ENCODE measurements at regions not wholly inside any gene's neighbourhood (a gene's known extent, or its start where the extent isn't known, plus 50 kb on each side); places are given as distances from the start of the nearest gene placed in this dataset.

- no peak overlapping the region for H3K27ac Mint-ChIP-seq
- H3K4me3 Mint-ChIP-seq = no peak overlapping the region
- no peaks in the 10 kb centered on the region for H3K36me3 Mint-ChIP-seq
- no peaks in the 10 kb centered on the region for H3K9me3 Mint-ChIP-seq (ENCODE audit: low read depth)
- H3K4me1 Mint-ChIP-seq = no peaks in the 10 kb centered on the region
- ATAC-seq = no peak
- no peaks in the 10 kb centered on the region for H3K27me3 Mint-ChIP-seq
- CTCF ChIA-PET = no interaction called here
- DNase-seq = no peak
Observed at GRCh38 chr5:85077581-85077980, 692.9 kb upstream of the EDIL3 start.

GRCh38 chr5:85096421-85096820 is 711.7 kb upstream of the EDIL3 start:
- peaks cover 5% of the 10 kb centered on the region for H3K9me3 Mint-ChIP-seq (ENCODE audit: low read depth)
- H3K4me3 Mint-ChIP-seq = no peak overlapping the region
- no peaks in the 10 kb centered on the region for H3K36me3 Mint-ChIP-seq
- no peaks in the 10 kb centered on the region for H3K27me3 Mint-ChIP-seq
- CTCF ChIA-PET = no interaction called here
- H3K4me1 Mint-ChIP-seq = no peaks in the 10 kb centered on the region
- H3K27ac Mint-ChIP-seq = no peak overlapping the region
- no peak for ATAC-seq
- DNase-seq = no peak

GRCh38 chr5:85108471-85108870 is 723.8 kb upstream of the EDIL3 start:
- no peak for ATAC-seq
- Mint-ChIP-seq H3K9me3 (ENCODE audit: low read depth) (peaks cover 8% of the 10 kb centered on the region), H3K27me3 (no peaks in the 10 kb centered on the region), H3K4me3 (no peak overlapping the region), H3K36me3 (no peaks in the 10 kb centered on the region), H3K4me1 (no peaks in the 10 kb centered on the region), H3K27ac (no peak overlapping the region)
- no peak for DNase-seq
- CTCF ChIA-PET = no interaction called here

- H3K4me1 Mint-ChIP-seq = no peaks in the 10 kb centered on the region
- ATAC-seq (no peak), DNase-seq (no peak)
- no peaks in the 10 kb centered on the region for H3K27me3 Mint-ChIP-seq
- no peak overlapping the region for H3K4me3 Mint-ChIP-seq
- no peaks in the 10 kb centered on the region for H3K36me3 Mint-ChIP-seq
- H3K9me3 Mint-ChIP-seq (ENCODE audit: low read depth) = peaks cover 2% of the 10 kb centered on the region
- H3K27ac Mint-ChIP-seq = no peak overlapping the region
- CTCF ChIA-PET = no interaction called here
Observed at GRCh38 chr5:85109616-85110015, 724.9 kb upstream of the EDIL3 start.

GRCh38 chr5:85132269-85132668 is 747.6 kb upstream of the EDIL3 start:
- CTCF ChIA-PET = no interaction called here
- no peak overlapping the region for H3K27ac Mint-ChIP-seq

GRCh38 chr5:85140471-85140870 is 755.8 kb upstream of the EDIL3 start:
- Mint-ChIP-seq H3K9me3 (ENCODE audit: low read depth) (peaks cover 9% of the 10 kb centered on the region), H3K4me3 (no peak overlapping the region), H3K4me1 (no peaks in the 10 kb centered on the region), H3K27ac (no peak overlapping the region), H3K36me3 (no peaks in the 10 kb centered on the region), H3K27me3 (no peaks in the 10 kb centered on the region)
- CTCF ChIA-PET = no interaction called here
- ATAC-seq (no peak), DNase-seq (no peak)

More at GRCh38 chr5:85132269-85132668, 747.6 kb upstream of the EDIL3 start:
- Mint-ChIP-seq H3K36me3 (no peaks in the 10 kb centered on the region), H3K4me1 (no peaks in the 10 kb centered on the region), H3K9me3 (ENCODE audit: low read depth) (peaks cover 9% of the 10 kb centered on the region), H3K27me3 (no peaks in the 10 kb centered on the region), H3K4me3 (no peak overlapping the region)
- DNase-seq = no peak
- no peak for ATAC-seq

- no peak for DNase-seq
- Mint-ChIP-seq H3K9me3 (ENCODE audit: low read depth) (peaks cover 2% of the 10 kb centered on the region), H3K36me3 (no peaks in the 10 kb centered on the region), H3K27ac (no peak overlapping the region), H3K4me3 (no peak overlapping the region), H3K4me1 (no peaks in the 10 kb centered on the region), H3K27me3 (no peaks in the 10 kb centered on the region)
- ATAC-seq = no peak
- CTCF ChIA-PET = no interaction called here
Observed at GRCh38 chr5:85143138-85143537, 758.5 kb upstream of the EDIL3 start.

GRCh38 chr5:85148701-85149100 is 764.0 kb upstream of the EDIL3 start:
- H3K4me1 Mint-ChIP-seq = no peaks in the 10 kb centered on the region
- H3K27me3 Mint-ChIP-seq = no peaks in the 10 kb centered on the region

GRCh38 chr5:85159395-85159794 is 774.7 kb upstream of the EDIL3 start:
- CTCF ChIA-PET = no interaction called here

More at GRCh38 chr5:85148701-85149100, 764.0 kb upstream of the EDIL3 start:
- no peaks in the 10 kb centered on the region for H3K9me3 Mint-ChIP-seq (ENCODE audit: low read depth)
- no peak overlapping the region for H3K4me3 Mint-ChIP-seq
- no peak for DNase-seq
- H3K36me3 Mint-ChIP-seq = no peaks in the 10 kb centered on the region
- ATAC-seq = no peak
- H3K27ac Mint-ChIP-seq = no peak overlapping the region
- CTCF ChIA-PET = no interaction called here

GRCh38 chr5:85168474-85168873 is 783.8 kb upstream of the EDIL3 start:
- Mint-ChIP-seq H3K27ac (no peak overlapping the region), H3K27me3 (no peaks in the 10 kb centered on the region), H3K4me1 (no peaks in the 10 kb centered on the region), H3K9me3 (ENCODE audit: low read depth) (peaks cover 8% of the 10 kb centered on the region), H3K36me3 (no peaks in the 10 kb centered on the region), H3K4me3 (no peak overlapping the region)
- ATAC-seq (no peak), DNase-seq (no peak)
- CTCF ChIA-PET = no interaction called here

More at GRCh38 chr5:85159395-85159794, 774.7 kb upstream of the EDIL3 start:
- ATAC-seq (no peak), DNase-seq (no peak)
- Mint-ChIP-seq H3K4me3 (no peak overlapping the region), H3K9me3 (ENCODE audit: low read depth) (no peaks in the 10 kb centered on the region), H3K27me3 (no peaks in the 10 kb centered on the region), H3K27ac (no peak overlapping the region), H3K36me3 (no peaks in the 10 kb centered on the region), H3K4me1 (no peaks in the 10 kb centered on the region)

GRCh38 chr5:85170183-85170582 is 785.5 kb upstream of the EDIL3 start:
- Mint-ChIP-seq H3K9me3 (ENCODE audit: low read depth) (peaks cover 4% of the 10 kb centered on the region), H3K27me3 (no peaks in the 10 kb centered on the region), H3K4me1 (no peaks in the 10 kb centered on the region), H3K36me3 (no peaks in the 10 kb centered on the region), H3K4me3 (no peak overlapping the region), H3K27ac (no peak overlapping the region)
- ATAC-seq (no peak), DNase-seq (no peak)
- CTCF ChIA-PET = no interaction called here

GRCh38 chr5:85173469-85173868 is 788.8 kb upstream of the EDIL3 start:
- no peak for DNase-seq
- Mint-ChIP-seq H3K4me3 (no peak overlapping the region), H3K27me3 (no peaks in the 10 kb centered on the region), H3K4me1 (no peaks in the 10 kb centered on the region), H3K36me3 (no peaks in the 10 kb centered on the region), H3K9me3 (ENCODE audit: low read depth) (no peaks in the 10 kb centered on the region), H3K27ac (no peak overlapping the region)
- CTCF ChIA-PET = no interaction called here
- ATAC-seq = no peak

GRCh38 chr5:85182344-85182743 is 797.7 kb upstream of the EDIL3 start:
- DNase-seq (no peak), ATAC-seq (no peak)
- CTCF ChIA-PET = no interaction called here
- Mint-ChIP-seq H3K4me1 (no peaks in the 10 kb centered on the region), H3K27ac (no peak overlapping the region), H3K4me3 (no peak overlapping the region), H3K27me3 (no peaks in the 10 kb centered on the region), H3K9me3 (ENCODE audit: low read depth) (no peaks in the 10 kb centered on the region), H3K36me3 (no peaks in the 10 kb centered on the region)

GRCh38 chr5:85204289-85204688 is 819.6 kb upstream of the EDIL3 start:
- no peak overlapping the region for H3K27ac Mint-ChIP-seq
- no peak for DNase-seq
- ATAC-seq = no peak
- peaks cover 6% of the 10 kb centered on the region for H3K9me3 Mint-ChIP-seq (ENCODE audit: low read depth)
- no peak overlapping the region for H3K4me3 Mint-ChIP-seq
- H3K27me3 Mint-ChIP-seq = no peaks in the 10 kb centered on the region
- H3K36me3 Mint-ChIP-seq = no peaks in the 10 kb centered on the region
- CTCF ChIA-PET = no interaction called here
- no peaks in the 10 kb centered on the region for H3K4me1 Mint-ChIP-seq

- Mint-ChIP-seq H3K27me3 (no peaks in the 10 kb centered on the region), H3K4me3 (no peak overlapping the region), H3K27ac (no peak overlapping the region), H3K9me3 (ENCODE audit: low read depth) (peaks cover 6% of the 10 kb centered on the region), H3K4me1 (no peaks in the 10 kb centered on the region), H3K36me3 (no peaks in the 10 kb centered on the region)
- CTCF ChIA-PET = no interaction called here
- DNase-seq (no peak), ATAC-seq (no peak)
Observed at GRCh38 chr5:85205430-85205829, 820.8 kb upstream of the EDIL3 start.
